H1 (cell line): ENCODE measurements at regions not wholly inside any gene's neighbourhood (a gene's known extent, or its start where the extent isn't known, plus 50 kb on each side); places are given as distances from the start of the nearest gene placed in this dataset.

ENCODE experiments used
- CTCF ChIA-PET: fragments of 300-600 bp; sonication (Branson Sonifier 250); formaldehyde crosslinking; loops from one replicate; lab custom pipeline; 2021; ENCODE audit not compliant: partially characterized antibody; lab: Charles Lee
- POLR2A ChIA-PET: fragments of 300-600 bp; sonication (Branson Sonifier 250); formaldehyde crosslinking; loops from one replicate; lab custom pipeline; 2021; ENCODE audit warnings: inconsistent platforms; ENCODE audit not compliant: partially characterized antibody; lab: Charles Lee
- DNase-seq, 2 experiments: peaks; one replicate each; pipeline versions ENCODE4 v3.0.0 to v3.0.0-alpha.2; 2010 to 2022; ENCODE audit warnings: low spot score in 2 of 2, low read depth in 1 of 2, mixed read lengths in 1 of 2
- FAIRE-seq: peaks from 2 replicates; lab custom pipeline; 2011; peaks lifted over from hg19 to GRCh38; lab: Jason Lieb, UNC
- H2AFZ ChIP-seq: 2 replicates; pipeline ENCODE4 v1.8.1; 2012; ENCODE audit warnings: low read length, inconsistent platforms
- H2AK5ac ChIP-seq: 2 replicates; pipeline ENCODE4 v1.6.1; 2013; ENCODE audit warnings: low read depth, low read length
- H2BK120ac ChIP-seq: replicated peaks from 2 replicates; pipeline ENCODE3; 2013; ENCODE audit warnings: low read depth, low read length, inconsistent platforms
- H2BK12ac ChIP-seq: 2 replicates; pipeline ENCODE4 v1.6.1; 2013; ENCODE audit warnings: low read depth, low read length
- H2BK15ac ChIP-seq: 2 replicates; pipeline ENCODE4 v1.6.1; 2013; ENCODE audit warnings: low read length
- H2BK20ac ChIP-seq: 2 replicates; pipeline ENCODE4 v1.6.1; 2013; ENCODE audit warnings: low read length
- H2BK5ac ChIP-seq: 2 replicates; pipeline ENCODE4 v1.6.1; 2013; ENCODE audit warnings: low read depth, low read length
- H3K14ac ChIP-seq: 2 replicates; pipeline ENCODE4 v1.6.1; 2013; ENCODE audit warnings: inconsistent platforms; ENCODE audit not compliant: insufficient read length
- H3K18ac ChIP-seq: 2 replicates; pipeline ENCODE4 v1.6.1; 2013; ENCODE audit warnings: low read length; ENCODE audit errors: extremely low read depth
- H3K23ac ChIP-seq: 2 replicates; pipeline ENCODE4 v1.6.1; 2013; ENCODE audit warnings: inconsistent platforms; ENCODE audit not compliant: insufficient read length
- H3K23me2 ChIP-seq: 2 replicates; pipeline ENCODE4 v1.6.1; 2013; ENCODE audit warnings: low read depth, low read length
- H3K27ac ChIP-seq: 2 replicates; pipeline ENCODE4 v1.6.1; 2011; ENCODE audit warnings: low read depth, low read length, inconsistent platforms
- H3K27me3 ChIP-seq, 4 experiments: replicated peaks in 1 of 4; 1 replicate in 1 of 4; 2 replicates in 3 of 4; pipeline versions ENCODE4 v1.6.1 to v1.8.1; 2011 to 2013; ENCODE audit warnings: low read length in 3 of 4, mild to moderate bottlenecking in 3 of 4, inconsistent platforms in 2 of 4, mixed read lengths in 2 of 4, moderate library complexity in 1 of 4; ENCODE audit not compliant: control insufficient read depth in 3 of 4, insufficient read depth in 3 of 4; ENCODE audit errors: extremely low read depth in 1 of 4
- H3K36me3 ChIP-seq, 4 experiments: 2 replicates each; pipeline versions ENCODE4 v1.6.1 to v1.8.1; 2011 to 2013; ENCODE audit warnings: mild to moderate bottlenecking in 4 of 4, low read length in 3 of 4, moderate library complexity in 2 of 4, control low read depth in 1 of 4, inconsistent platforms in 1 of 4; ENCODE audit not compliant: insufficient read depth in 4 of 4, control insufficient read depth in 2 of 4
- H3K4ac ChIP-seq: replicated peaks from 2 replicates; pipeline ENCODE3; 2013; ENCODE audit warnings: low read length, low read depth, mixed read lengths, inconsistent platforms; ENCODE audit not compliant: insufficient read length
- H3K4me1 ChIP-seq, 4 experiments: replicated peaks in 1 of 4; 1 replicate in 1 of 4; 2 replicates in 3 of 4; pipeline versions ENCODE4 v1.6.1 to v1.8.1; 2011 to 2013; ENCODE audit warnings: low read length in 3 of 4, inconsistent platforms in 2 of 4, mixed read lengths in 1 of 4; ENCODE audit not compliant: insufficient read depth in 4 of 4, control insufficient read depth in 3 of 4
- H3K4me2 ChIP-seq, 2 experiments: 2 replicates each; pipeline versions ENCODE4 v1.6.1 to v1.8.1; 2011 to 2013; ENCODE audit warnings: low read depth in 2 of 2, low read length in 2 of 2, control low read depth in 1 of 2, inconsistent platforms in 1 of 2, mild to moderate bottlenecking in 1 of 2; ENCODE audit not compliant: insufficient read depth in 1 of 2
- H3K4me3 ChIP-seq, 4 experiments: fragments of 200-600, 300-600 bp in 1 of 4; sonication (generic), shearing (Covaris generic), sonication (Bioruptor Twin) in 1 of 4; 2 replicates each; pipeline versions ENCODE4 v1.5.1 to v1.8.1; 2011 to 2016; ENCODE audit warnings: low read length in 4 of 4, low read depth in 3 of 4, control low read depth in 2 of 4, inconsistent platforms in 2 of 4, mild to moderate bottlenecking in 2 of 4, mixed read lengths in 1 of 4, moderate library complexity in 1 of 4; ENCODE audit not compliant: insufficient read depth in 2 of 4; ENCODE audit errors: extremely low read depth in 1 of 4
- H3K56ac ChIP-seq: replicated peaks from 2 replicates; pipeline ENCODE3; 2013; ENCODE audit warnings: low read depth, mild to moderate bottlenecking, mixed read lengths, low read length, inconsistent platforms; ENCODE audit not compliant: insufficient read length
- H3K79me1 ChIP-seq: 2 replicates; pipeline ENCODE4 v1.6.1; 2013; ENCODE audit warnings: low read depth, low read length, control low read depth
- H3K79me2 ChIP-seq, 2 experiments: 2 replicates each; pipeline versions ENCODE4 v1.6.1 to v1.8.1; 2012 to 2013; ENCODE audit warnings: low read length in 2 of 2, mild to moderate bottlenecking in 2 of 2, inconsistent platforms in 1 of 2; ENCODE audit not compliant: insufficient read depth in 2 of 2, control insufficient read depth in 1 of 2
- H3K9ac ChIP-seq, 4 experiments: replicated peaks in 1 of 4; 1 replicate in 1 of 4; 2 replicates in 3 of 4; pipeline versions ENCODE4 v1.6.1 to v1.8.1; 2011 to 2013; ENCODE audit warnings: low read depth in 3 of 4, low read length in 3 of 4, control low read depth in 2 of 4, mild to moderate bottlenecking in 2 of 4, moderate library complexity in 2 of 4, inconsistent platforms in 1 of 4; ENCODE audit errors: extremely low read depth in 1 of 4
- H3K9me3 ChIP-seq, 2 experiments: 2 replicates each; pipeline versions ENCODE4 v1.6.1 to v1.8.1; 2012 to 2013; ENCODE audit warnings: mild to moderate bottlenecking in 2 of 2, moderate library complexity in 2 of 2, control low read depth in 1 of 2, inconsistent platforms in 1 of 2, low read depth in 1 of 2, low read length in 1 of 2, mixed read lengths in 1 of 2; ENCODE audit not compliant: insufficient read depth in 2 of 2
- H4K20me1 ChIP-seq, 2 experiments: replicated peaks in 1 of 2; 2 replicates each; pipeline versions ENCODE3 to v1.8.1; 2011 to 2013; ENCODE audit warnings: inconsistent platforms in 2 of 2, low read length in 2 of 2, mild to moderate bottlenecking in 1 of 2; ENCODE audit not compliant: insufficient read depth in 2 of 2, control insufficient read depth in 1 of 2
- H4K5ac ChIP-seq: 2 replicates; pipeline ENCODE4 v1.6.1; 2013; ENCODE audit warnings: low read length, low read depth, mixed read lengths, inconsistent platforms; ENCODE audit not compliant: insufficient read length
- H4K8ac ChIP-seq: 2 replicates; pipeline ENCODE4 v1.8.0; 2013; ENCODE audit warnings: mild to moderate bottlenecking, moderate library complexity, low read length, inconsistent platforms; ENCODE audit not compliant: insufficient read depth; ENCODE audit errors: extremely low read depth
- H4K91ac ChIP-seq: replicated peaks from 2 replicates; pipeline ENCODE3; 2013; ENCODE audit warnings: low read length, mixed read lengths, inconsistent platforms; ENCODE audit not compliant: insufficient read length
- BACH1 ChIP-seq: IDR thresholded peaks from 2 replicates; pipeline ENCODE4 v1.6.1; 2012; ENCODE audit warnings: low read length, improper control_type of control experiment
- BCL11A ChIP-seq, 2 experiments: IDR thresholded peaks; one replicate each; pipeline ENCODE4 v1.6.1; 2011; ENCODE audit warnings: low read depth in 2 of 2, low read length in 2 of 2, mild to moderate bottlenecking in 2 of 2
- CBX8 ChIP-seq: fragments of 300-800, 300-1000 bp; sonication (generic); IDR thresholded peaks from 2 replicates; pipeline ENCODE4 v1.7.1; 2016; ENCODE audit warnings: low read depth, low read length, borderline replicate concordance
- GTF2F1 ChIP-seq: IDR thresholded peaks from 2 replicates; pipeline ENCODE4 v1.6.1; 2012; ENCODE audit warnings: low read depth, low read length, improper control_type of control experiment, borderline replicate concordance
- HDAC2 ChIP-seq, 2 experiments: fragments of 300-600 bp in 1 of 2; sonication (generic) in 1 of 2; IDR thresholded peaks; 2 replicates each; pipeline ENCODE4 v1.6.1; 2011 to 2012; ENCODE audit warnings: low read depth in 2 of 2, low read length in 2 of 2, mild to moderate bottlenecking in 2 of 2, moderate library complexity in 2 of 2, borderline replicate concordance in 1 of 2, inconsistent platforms in 1 of 2
- HDAC6 ChIP-seq: IDR thresholded peaks from one replicate; pipeline ENCODE4 v1.7.1; 2012; ENCODE audit warnings: low read depth, mild to moderate bottlenecking, inconsistent platforms, low read length, moderate library complexity
- MAFK ChIP-seq: IDR thresholded peaks from 2 replicates; pipeline ENCODE4 v1.6.1; 2012; ENCODE audit warnings: low read depth, mild to moderate bottlenecking, improper control_type of control experiment, low read length
- PHF8 ChIP-seq: fragments of 200-600 bp; sonication (generic); conservative IDR thresholded peaks from 2 replicates; pipeline ENCODE4 v1.7.1; 2012; ENCODE audit warnings: low read depth, mild to moderate bottlenecking, inconsistent platforms, low read length, moderate library complexity
- RAD21 ChIP-seq, 2 experiments: IDR thresholded peaks in 1 of 2; conservative IDR thresholded peaks in 1 of 2; 2 replicates each; pipeline ENCODE4 v1.6.1; 2011; ENCODE audit warnings: low read depth in 2 of 2, low read length in 2 of 2, improper control_type of control experiment in 1 of 2, inconsistent platforms in 1 of 2, mild to moderate bottlenecking in 1 of 2, moderate library complexity in 1 of 2
- RXRA ChIP-seq: IDR thresholded peaks from 2 replicates; pipeline ENCODE4 v1.6.1; 2011; ENCODE audit warnings: low read depth, mild to moderate bottlenecking, low read length, moderate library complexity; ENCODE audit not compliant: insufficient read depth
- SAP30 ChIP-seq: fragments of 300-600 bp; sonication (generic); IDR thresholded peaks from 2 replicates; pipeline ENCODE4 v1.7.1; 2012; ENCODE audit warnings: low read length, moderate library complexity, mild to moderate bottlenecking, inconsistent platforms; ENCODE audit not compliant: insufficient read depth, insufficient replicate concordance
- SP2 ChIP-seq: IDR thresholded peaks from 2 replicates; pipeline ENCODE4 v1.6.1; 2012; ENCODE audit warnings: mild to moderate bottlenecking, low read length, inconsistent platforms
- TAF7 ChIP-seq: optimal IDR thresholded peaks from 2 replicates; pipeline ENCODE3; 2011; ENCODE audit warnings: low read depth, mild to moderate bottlenecking, inconsistent platforms, low read length, moderate library complexity, borderline replicate concordance
- WGBS, 2 experiments: shearing (Covaris generic) in 1 of 2; methylation state at CpG; one replicate each; pipeline versions ENCODE4 v1.1.6 to v1.1.7; 2013 to 2015; ENCODE audit warnings: low lambda C conversion rate in 2 of 2, mixed read lengths in 2 of 2, inconsistent platforms in 1 of 2, low coverage in 1 of 2, missing lambda C conversion rate in 1 of 2; ENCODE audit not compliant: insufficient replicate concordance in 2 of 2, insufficient coverage in 1 of 2, insufficient read length in 1 of 2; ENCODE audit errors: extremely low coverage in 1 of 2, missing lambda C conversion rate in 1 of 2; 5-methylcytosine and 5-hydroxymethylcytosine counted together
- TF ChIP-seq, protein P1 (sequence below): IDR thresholded peaks from 2 replicates; pipeline ENCODE4 v1.6.1; 2012; ENCODE audit warnings: inconsistent platforms

- DNase-seq, result no peak
- no peak overlapping the region for H3K9ac ChIP-seq
- H3K56ac ChIP-seq, result no peak overlapping the region
- H3K79me1 ChIP-seq, result no peaks in the 10 kb centered on the region
- no peak overlapping the region for H2BK15ac ChIP-seq
- no peaks in the 10 kb centered on the region for H3K36me3 ChIP-seq
- no peak overlapping the region for H3K14ac ChIP-seq
- no peak overlapping the region for H3K23ac ChIP-seq
- no peak overlapping the region for H3K18ac ChIP-seq
- H2BK5ac ChIP-seq, result no peak overlapping the region
- no peak overlapping the region for H2AFZ ChIP-seq
- H4K20me1 ChIP-seq, result no peaks in the 10 kb centered on the region
- no peak overlapping the region for H4K5ac ChIP-seq
- no peak overlapping the region for H4K8ac ChIP-seq
- no peaks in the 10 kb centered on the region for H3K4me1 ChIP-seq
- no peak overlapping the region for H2AK5ac ChIP-seq
- POLR2A ChIA-PET, result no interaction called here
- FAIRE-seq, result no peak
- no peaks in the 10 kb centered on the region for H3K23me2 ChIP-seq
- H3K4me3 ChIP-seq, result no peak overlapping the region
- no peak overlapping the region for H3K4ac ChIP-seq
- no peaks in the 10 kb centered on the region for H3K79me2 ChIP-seq
- no peaks in the 10 kb centered on the region for H3K27me3 ChIP-seq
- WGBS, 2 experiments, result 89% methylated on average over 2 of the region's 2 CpGs; no CpG with 5 or more reads in 1 of the 2 experiments
- no peak overlapping the region for H3K4me2 ChIP-seq
- no peak overlapping the region for H4K91ac ChIP-seq
- CTCF ChIA-PET, result interaction anchor here (0.6 kb wide), 1 partner anchor 499 kb away, joined by 5 read pairs; no protein-coding TSS in a partner anchor
- H3K9me3 ChIP-seq, result no peaks in the 10 kb centered on the region
- H2BK20ac ChIP-seq, result no peak overlapping the region
- no peak overlapping the region for H2BK120ac ChIP-seq
- H3K27ac ChIP-seq, result no peak overlapping the region
- no peak overlapping the region for H2BK12ac ChIP-seq
- TF ChIP-seq SAP30 (no peak), BCL11A (IDR thresholded peaks at IDR 0.05; ENCODE audit: low read depth in 2 of 2, low read length in 2 of 2) (no peak), BACH1 (no peak), SP2 (no peak), GTF2F1 (no peak), HDAC2 (IDR thresholded peaks at IDR 0.05; ENCODE audit: borderline replicate concordance in 1 of 2, low read depth in 2 of 2, low read length in 2 of 2) (no peak), RXRA (no peak), MAFK (no peak), RAD21 (IDR thresholded peaks at IDR 0.05 in 1 of 2, conservative IDR thresholded peaks at IDR 0.05 in 1 of 2; ENCODE audit: low read depth in 2 of 2, low read length in 2 of 2) (no peak), HDAC6 (no peak), CBX8 (no peak), TAF7 (no peak), PHF8 (no peak)
- TF ChIP-seq, protein P1, sequence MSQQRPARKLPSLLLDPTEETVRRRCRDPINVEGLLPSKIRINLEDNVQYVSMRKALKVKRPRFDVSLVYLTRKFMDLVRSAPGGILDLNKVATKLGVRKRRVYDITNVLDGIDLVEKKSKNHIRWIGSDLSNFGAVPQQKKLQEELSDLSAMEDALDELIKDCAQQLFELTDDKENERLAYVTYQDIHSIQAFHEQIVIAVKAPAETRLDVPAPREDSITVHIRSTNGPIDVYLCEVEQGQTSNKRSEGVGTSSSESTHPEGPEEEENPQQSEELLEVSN, result no peak
Observed at GRCh38 chr2:220653776-220654175, 918.3 kb downstream of the EPHA4 start.
